Endothelial cell of hepatic sinusoid (primary cell): ENCODE measurements at regions not wholly inside any gene's neighbourhood (a gene's known extent, or its start where the extent isn't known, plus 50 kb on each side); places are given as distances from the start of the nearest gene placed in this dataset.
"Not testable (repeated sequence)": the region's sequence is repeated elsewhere in the genome, so short reads cannot be mapped to it uniquely, and the experiment has no call there.

ENCODE experiments used
- in situ Hi-C: cut with HindIII; loops from 2 replicates; pipeline ENCODE4 v1.10.0; 2017; ENCODE audit warnings: low sequenced_read_pairs

DNA sequence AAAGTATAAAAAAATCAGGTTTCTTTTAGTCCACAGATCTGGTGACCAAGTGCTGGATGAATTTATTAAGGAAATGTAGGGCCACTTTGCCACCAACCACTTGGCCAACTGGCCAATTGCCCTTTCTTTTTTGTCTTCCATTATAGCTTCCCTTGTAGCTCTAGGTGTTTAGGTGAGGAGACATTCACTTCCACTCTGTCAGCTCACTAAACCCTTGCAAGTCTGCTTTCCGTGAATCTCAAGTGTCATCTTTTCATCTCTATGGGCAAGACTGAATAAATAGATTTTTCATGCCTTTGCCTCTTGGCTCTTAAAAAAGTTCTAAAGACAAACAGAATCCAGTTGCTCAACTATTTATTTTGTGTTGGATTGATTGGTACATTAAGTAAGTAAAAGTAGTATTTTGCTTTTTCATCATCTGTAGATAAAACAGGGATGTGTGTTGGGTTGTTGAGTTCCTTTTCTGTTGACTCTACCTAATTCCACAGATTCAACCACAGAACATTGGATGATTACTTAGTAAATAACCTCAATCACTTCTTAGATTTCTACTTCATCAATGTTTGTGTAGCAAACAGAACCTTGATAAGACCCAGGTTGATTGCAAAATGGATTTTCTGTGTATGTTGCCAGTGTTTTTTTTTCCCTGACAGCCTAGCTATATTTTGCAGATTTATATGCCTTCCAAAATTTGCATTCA, 68.1 kb upstream of the GRXCR1 start:
- in situ Hi-C loops: no loop called here

DNA sequence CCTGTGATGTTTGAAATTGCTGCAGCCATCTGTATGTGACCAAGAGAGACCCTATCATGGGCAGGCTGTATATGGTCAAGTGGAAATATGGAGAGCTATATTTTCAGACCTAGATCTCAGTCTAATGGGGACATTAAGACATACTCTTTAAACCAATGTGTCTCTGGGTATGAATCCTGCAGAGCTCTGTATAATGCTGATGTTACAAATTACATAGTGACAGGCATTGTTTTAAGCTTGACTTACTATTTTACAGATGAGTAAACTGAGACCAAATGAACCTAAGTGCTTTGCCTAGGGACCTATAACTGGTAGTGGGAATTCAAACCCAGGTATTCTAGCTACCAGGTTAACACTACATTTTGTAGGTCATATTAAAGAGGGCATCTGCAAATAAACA, 71.3 kb upstream of the GRXCR1 start:
- in situ Hi-C loops: no loop called here

GRCh38 chr4:42819863-42820514, 72.5 kb upstream of the GRXCR1 start:
- in situ Hi-C loops: no loop called here

- in situ Hi-C loops: no loop called here
Measured at GRCh38 chr4:42817913-42818312, 74.6 kb upstream of the GRXCR1 start.

DNA sequence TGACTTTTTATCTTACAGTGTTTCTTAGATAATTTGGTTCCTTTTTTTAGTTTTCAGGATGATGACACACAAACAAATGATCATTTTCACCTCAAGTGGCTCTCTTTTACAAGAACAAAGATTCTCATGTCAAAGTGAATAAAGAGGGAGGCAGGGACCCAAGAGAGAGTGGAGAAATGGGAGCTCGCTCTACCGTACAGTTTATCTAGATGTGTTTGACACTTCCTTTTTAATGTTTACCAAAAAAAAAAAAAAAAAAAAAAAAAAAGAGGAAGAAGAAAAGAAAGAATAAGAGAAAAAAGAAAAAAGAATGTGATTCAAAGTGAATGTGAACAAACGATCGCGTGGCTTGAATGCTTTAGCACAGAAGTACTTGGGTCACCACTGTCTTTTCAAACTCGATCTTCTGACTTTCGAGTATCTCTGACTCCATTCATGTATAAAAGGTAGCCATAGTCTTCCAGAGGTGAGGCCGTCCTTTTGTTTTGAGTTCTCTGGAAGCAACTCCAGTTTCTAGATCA, 75.6 kb upstream of the GRXCR1 start:
- in situ Hi-C loops: no loop called here

DNA sequence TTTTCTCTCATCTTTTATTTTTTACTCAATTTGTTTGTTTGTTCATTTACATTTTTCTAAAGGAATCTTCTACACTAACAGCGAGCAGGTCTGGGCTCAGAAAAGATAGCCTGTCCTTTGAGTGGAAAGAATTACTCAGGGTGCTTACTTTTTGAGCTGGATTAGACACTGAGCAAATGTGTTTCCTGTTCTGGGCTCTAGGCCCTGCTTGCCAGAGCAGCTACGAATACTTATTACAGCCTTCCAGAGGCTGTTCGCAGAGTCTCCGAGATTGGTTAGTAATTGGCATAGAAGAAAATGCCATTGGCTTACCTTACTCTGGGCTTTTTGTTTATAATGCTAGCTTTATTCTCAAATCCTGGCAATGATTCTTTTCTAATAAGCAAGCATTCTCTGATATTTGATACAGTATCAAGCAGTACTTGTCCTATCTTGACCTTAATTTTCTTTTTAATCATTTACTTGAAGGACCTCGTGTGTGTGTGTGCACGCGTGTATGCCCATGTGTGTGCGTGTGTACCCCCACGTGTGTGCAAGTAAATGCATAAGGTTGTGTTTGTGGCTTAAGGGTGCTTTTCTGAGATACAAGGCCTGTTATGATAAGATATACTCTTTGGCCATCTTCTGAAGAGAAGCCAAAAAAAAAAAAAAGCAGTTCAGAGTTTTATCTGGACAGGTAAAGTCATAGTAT, 76.2 kb upstream of the GRXCR1 start:
- in situ Hi-C loops: no loop called here

GRCh38 chr4:42809419-42810084, 83.0 kb upstream of the GRXCR1 start:
- in situ Hi-C loops: loop anchor here (10.0 kb wide), 1 partner anchor 65 kb away; no protein-coding TSS in a partner anchor

- in situ Hi-C loops: loop anchor here (10.0 kb wide), 1 partner anchor 62 kb away; no protein-coding TSS in a partner anchor
Measured at GRCh38 chr4:42806303-42806835, 86.1 kb upstream of the GRXCR1 start.

DNA sequence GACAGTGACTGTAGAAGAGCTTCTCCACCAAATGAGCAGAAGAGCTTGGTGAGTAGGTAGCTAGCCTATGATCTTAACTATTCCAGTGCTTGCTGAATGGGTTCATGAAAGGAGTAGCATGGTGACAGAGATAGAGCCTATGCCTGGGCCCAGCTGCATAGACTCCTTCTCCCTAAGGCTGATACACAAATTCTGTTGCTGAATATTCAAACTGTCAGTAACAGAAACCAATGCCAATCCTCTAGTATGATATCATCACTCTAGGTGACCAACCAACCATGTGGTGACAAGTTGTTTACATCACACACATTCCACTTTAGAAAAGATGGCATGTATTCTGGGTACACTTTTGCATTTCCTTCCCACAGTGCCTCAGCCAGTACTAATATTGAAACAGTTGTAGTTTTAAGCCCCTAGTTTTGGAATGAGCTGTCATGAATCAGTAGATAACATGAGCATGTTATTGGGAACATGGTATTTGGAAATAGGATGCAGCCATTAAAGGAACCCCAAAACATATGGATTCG, 103.4 kb upstream of the GRXCR1 start:
- in situ Hi-C loops: no loop called here

DNA sequence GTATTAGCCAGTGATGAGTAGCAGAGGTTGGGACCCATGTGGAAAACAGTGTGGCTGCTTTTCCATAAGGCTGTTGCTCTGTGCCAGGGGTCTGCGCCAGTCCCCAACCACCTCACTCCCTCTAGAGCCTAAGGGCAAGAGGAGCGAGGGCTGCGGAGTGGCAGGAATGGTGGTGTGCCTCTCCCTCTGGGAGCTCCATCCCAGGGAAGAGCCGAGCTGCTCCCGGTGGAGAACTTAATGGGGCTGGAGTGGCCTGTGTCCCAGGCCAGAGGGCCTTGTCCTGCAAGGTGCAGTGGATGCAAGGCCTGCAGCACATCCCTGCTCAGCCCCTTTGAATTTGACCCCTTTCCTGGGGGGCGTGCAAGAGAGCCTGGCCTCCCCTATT, 105.4 kb upstream of the GRXCR1 start:
- in situ Hi-C loops: no loop called here

GRCh38 chr4:42786350-42787078, 106.0 kb upstream of the GRXCR1 start:
- in situ Hi-C loops: no loop called here

DNA sequence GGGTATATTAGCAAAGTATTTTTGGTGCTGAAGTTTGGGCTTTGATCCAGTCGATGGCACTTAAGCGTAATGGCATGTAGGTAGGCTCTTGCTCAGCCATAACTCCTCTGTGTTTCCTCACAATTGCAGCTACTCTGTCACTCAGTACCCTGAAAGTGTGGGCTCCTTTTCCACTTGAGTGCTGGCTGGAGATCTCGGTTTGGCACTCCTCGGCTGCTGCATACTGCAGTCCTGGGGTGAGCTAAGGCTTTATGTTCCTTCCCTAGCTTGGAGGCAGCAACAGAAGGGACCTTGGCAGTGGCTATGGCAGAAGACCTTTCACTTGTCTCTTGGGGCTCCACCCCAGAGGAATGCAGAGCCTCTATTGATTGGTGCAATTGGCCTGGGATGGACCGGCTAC, 106.7 kb upstream of the GRXCR1 start:
- in situ Hi-C loops: no loop called here

DNA sequence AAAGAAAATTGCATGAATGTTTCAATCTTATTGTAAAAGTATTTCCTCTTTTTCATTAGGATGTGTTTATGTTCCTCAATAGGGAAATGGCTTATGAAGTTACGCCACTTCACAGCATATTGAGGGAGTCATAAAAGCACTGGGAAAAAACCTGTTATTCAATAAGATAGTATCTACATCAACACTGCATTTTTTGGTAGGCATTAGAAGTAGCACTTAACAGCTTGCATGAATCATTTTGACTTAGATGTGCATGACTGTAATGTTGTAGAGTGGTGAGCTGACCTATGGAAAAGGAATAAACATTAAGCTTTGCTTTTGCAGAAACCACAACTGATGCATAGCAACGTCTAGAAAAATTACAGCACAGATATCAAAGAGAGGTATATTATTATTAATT, 111.2 kb upstream of the GRXCR1 start:
- in situ Hi-C loops: no loop called here

DNA sequence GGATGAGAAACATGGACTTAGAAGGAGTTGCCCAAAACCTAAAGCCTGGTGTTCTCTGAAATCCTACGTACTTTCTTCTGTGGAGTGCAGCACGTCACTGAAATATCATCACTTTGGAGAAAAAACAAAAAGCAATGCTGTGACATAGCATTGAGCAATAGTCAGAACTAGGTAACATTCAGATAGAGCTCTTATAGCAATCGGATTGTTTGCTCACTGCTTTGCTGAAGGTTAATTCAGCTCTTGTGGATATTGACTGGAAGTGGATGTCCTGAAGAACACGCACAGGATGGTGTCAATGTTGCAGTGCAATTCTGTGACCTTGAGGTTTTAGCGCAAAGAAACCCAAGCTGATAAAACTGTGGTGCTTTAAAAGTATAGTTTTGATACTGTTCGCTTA, 114.2 kb upstream of the GRXCR1 start:
- in situ Hi-C loops: no loop called here

DNA sequence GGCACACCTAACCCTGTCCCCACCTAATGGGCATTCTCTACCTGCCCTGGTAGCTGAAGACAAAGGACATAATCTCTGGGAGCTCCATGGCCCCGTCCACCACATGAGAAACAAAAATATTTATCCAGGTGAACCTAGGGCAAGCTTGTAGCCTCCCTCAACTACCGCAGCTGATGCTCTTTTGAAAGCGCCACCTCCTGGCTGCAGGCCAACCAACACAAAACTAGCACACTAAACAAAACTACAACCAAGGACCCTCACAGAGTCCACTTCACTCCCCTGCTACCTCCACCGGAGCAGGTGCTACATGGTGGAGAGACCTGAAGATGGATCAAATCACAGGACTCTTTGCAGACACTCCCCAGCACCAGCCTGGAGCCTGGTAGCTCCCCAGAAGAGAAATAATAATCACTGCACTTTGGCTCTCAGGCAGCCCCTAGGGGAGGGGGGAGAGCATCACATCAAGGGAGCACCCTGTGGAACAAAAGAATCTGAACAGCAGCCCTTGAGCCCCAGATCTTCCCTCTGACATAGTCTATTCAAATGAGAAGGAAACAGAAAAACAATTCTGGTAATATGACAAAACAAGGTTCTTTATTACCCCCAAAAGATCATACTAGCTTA, 111.3 kb upstream of the ATP8A1 start:
- in situ Hi-C loops: no loop called here

DNA sequence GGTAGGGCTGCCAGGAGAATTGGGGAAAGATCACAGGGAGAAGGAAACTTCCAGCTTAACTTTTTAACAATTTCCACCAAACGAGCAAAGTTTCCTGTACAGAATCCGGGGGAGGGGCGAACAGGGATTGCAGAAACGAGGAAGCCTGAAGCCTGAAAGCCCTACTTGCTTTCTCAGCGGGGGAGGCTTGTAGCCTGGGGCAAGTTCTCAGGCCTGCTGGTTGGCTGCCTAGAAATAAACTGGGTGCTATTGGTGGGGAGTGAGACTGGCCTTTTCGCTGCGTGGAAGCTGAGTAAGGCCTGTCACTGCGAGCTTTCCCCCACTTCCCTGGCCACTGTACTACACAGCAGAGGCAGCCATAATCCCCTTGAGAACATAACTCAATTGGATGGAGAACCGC, 110.8 kb upstream of the ATP8A1 start:
- in situ Hi-C loops: no loop called here

- in situ Hi-C loops: no loop called here
Measured at GRCh38 chr4:42761804-42762203, 104.9 kb upstream of the ATP8A1 start.

GRCh38 chr4:42754965-42755364, 98.1 kb upstream of the ATP8A1 start:
- in situ Hi-C loops: not testable (repeated sequence)

GRCh38 chr4:42751587-42751986, 94.7 kb upstream of the ATP8A1 start:
- in situ Hi-C loops: no loop called here

- in situ Hi-C loops: no loop called here
Measured at GRCh38 chr4:42750856-42751255, 94.0 kb upstream of the ATP8A1 start.
